Ishikawa (cell line): ENCODE measurements at regions not wholly inside any gene's neighbourhood (a gene's known extent, or its start where the extent isn't known, plus 50 kb on each side); places are given as distances from the start of the nearest gene placed in this dataset.

Experiments
- CEBPB ChIP-seq: IDR thresholded peaks from 2 replicates; pipeline ENCODE4 v1.6.1; 2012
- CREB1 ChIP-seq: IDR thresholded peaks from 2 replicates; pipeline ENCODE4 v1.6.1; 2012; ENCODE audit warnings: low read depth
- EGR1 ChIP-seq: IDR thresholded peaks from 2 replicates; pipeline ENCODE4 v1.6.1; 2012
- EP300 ChIP-seq: IDR thresholded peaks from 2 replicates; pipeline ENCODE4 v1.6.1; 2012; ENCODE audit warnings: borderline replicate concordance
- FOXM1 ChIP-seq: IDR thresholded peaks from 2 replicates; pipeline ENCODE4 v1.6.1; 2012; ENCODE audit warnings: low read depth, borderline replicate concordance
- NFIC ChIP-seq: IDR thresholded peaks from 2 replicates; pipeline ENCODE4 v1.6.1; 2012
- RAD21 ChIP-seq: IDR thresholded peaks from 2 replicates; pipeline ENCODE4 v1.6.1; 2012; ENCODE audit warnings: low read depth
- TAF1 ChIP-seq: IDR thresholded peaks from 2 replicates; pipeline ENCODE4 v1.6.1; 2012; ENCODE audit warnings: low read depth, mild to moderate bottlenecking
- TCF12 ChIP-seq: IDR thresholded peaks from 2 replicates; pipeline ENCODE4 v1.6.1; 2012; ENCODE audit warnings: low read depth
- TEAD4 ChIP-seq: IDR thresholded peaks from 2 replicates; pipeline ENCODE4 v1.6.1; 2012
- YY1 ChIP-seq: IDR thresholded peaks from 2 replicates; pipeline ENCODE4 v1.6.1; 2012; ENCODE audit warnings: low read depth
- ZBTB7A ChIP-seq: IDR thresholded peaks from 2 replicates; pipeline ENCODE4 v1.6.1; 2012; ENCODE audit warnings: low read depth
- TF ChIP-seq, protein P1 (sequence below): IDR thresholded peaks from 2 replicates; pipeline ENCODE4 v1.6.1; 2012; ENCODE audit warnings: low read depth, mild to moderate bottlenecking
- TF ChIP-seq, protein P2 (sequence below): IDR thresholded peaks from 2 replicates; pipeline ENCODE4 v1.6.1; 2012
- TF ChIP-seq, protein P3 (sequence below): IDR thresholded peaks from 2 replicates; pipeline ENCODE4 v1.6.1; 2012

DNA sequence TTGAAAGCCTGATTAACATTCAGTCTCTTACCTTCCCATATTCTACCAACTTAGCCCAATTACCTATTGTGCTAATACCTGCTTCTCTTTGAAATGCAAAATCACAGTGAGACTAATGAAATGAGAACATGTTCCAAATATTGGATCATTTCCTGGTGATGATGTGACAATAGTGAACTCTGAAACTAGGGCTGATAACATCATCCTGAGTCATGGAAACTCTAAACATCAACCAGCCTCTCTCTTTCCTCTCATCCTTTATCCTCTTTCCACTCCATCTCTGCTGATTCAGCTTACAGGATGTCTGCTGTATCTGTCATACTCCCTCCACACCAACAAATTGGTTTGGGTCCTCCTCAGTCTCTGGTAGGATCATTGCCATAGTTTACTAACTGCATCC lies 98.8 kb upstream of the NCKAP5 start:
- TF ChIP-seq FOXM1: no peak
- TF ChIP-seq, protein P1, sequence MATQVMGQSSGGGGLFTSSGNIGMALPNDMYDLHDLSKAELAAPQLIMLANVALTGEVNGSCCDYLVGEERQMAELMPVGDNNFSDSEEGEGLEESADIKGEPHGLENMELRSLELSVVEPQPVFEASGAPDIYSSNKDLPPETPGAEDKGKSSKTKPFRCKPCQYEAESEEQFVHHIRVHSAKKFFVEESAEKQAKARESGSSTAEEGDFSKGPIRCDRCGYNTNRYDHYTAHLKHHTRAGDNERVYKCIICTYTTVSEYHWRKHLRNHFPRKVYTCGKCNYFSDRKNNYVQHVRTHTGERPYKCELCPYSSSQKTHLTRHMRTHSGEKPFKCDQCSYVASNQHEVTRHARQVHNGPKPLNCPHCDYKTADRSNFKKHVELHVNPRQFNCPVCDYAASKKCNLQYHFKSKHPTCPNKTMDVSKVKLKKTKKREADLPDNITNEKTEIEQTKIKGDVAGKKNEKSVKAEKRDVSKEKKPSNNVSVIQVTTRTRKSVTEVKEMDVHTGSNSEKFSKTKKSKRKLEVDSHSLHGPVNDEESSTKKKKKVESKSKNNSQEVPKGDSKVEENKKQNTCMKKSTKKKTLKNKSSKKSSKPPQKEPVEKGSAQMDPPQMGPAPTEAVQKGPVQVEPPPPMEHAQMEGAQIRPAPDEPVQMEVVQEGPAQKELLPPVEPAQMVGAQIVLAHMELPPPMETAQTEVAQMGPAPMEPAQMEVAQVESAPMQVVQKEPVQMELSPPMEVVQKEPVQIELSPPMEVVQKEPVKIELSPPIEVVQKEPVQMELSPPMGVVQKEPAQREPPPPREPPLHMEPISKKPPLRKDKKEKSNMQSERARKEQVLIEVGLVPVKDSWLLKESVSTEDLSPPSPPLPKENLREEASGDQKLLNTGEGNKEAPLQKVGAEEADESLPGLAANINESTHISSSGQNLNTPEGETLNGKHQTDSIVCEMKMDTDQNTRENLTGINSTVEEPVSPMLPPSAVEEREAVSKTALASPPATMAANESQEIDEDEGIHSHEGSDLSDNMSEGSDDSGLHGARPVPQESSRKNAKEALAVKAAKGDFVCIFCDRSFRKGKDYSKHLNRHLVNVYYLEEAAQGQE: no peak
- TF ChIP-seq, protein P2, sequence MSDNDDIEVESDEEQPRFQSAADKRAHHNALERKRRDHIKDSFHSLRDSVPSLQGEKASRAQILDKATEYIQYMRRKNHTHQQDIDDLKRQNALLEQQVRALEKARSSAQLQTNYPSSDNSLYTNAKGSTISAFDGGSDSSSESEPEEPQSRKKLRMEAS: no peak
- TF ChIP-seq NFIC: no peak
- TF ChIP-seq CREB1: no peak
- TF ChIP-seq RAD21: no peak
- TF ChIP-seq CEBPB: no peak
- TF ChIP-seq EP300: no peak
- TF ChIP-seq YY1: no peak
- TF ChIP-seq, protein P3, sequence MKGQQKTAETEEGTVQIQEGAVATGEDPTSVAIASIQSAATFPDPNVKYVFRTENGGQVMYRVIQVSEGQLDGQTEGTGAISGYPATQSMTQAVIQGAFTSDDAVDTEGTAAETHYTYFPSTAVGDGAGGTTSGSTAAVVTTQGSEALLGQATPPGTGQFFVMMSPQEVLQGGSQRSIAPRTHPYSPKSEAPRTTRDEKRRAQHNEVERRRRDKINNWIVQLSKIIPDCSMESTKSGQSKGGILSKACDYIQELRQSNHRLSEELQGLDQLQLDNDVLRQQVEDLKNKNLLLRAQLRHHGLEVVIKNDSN: no peak
- TF ChIP-seq ZBTB7A: no peak
- no peak for TF ChIP-seq TCF12
- TF ChIP-seq TEAD4: no peak
- no peak for TF ChIP-seq TAF1
- no peak for TF ChIP-seq EGR1

DNA sequence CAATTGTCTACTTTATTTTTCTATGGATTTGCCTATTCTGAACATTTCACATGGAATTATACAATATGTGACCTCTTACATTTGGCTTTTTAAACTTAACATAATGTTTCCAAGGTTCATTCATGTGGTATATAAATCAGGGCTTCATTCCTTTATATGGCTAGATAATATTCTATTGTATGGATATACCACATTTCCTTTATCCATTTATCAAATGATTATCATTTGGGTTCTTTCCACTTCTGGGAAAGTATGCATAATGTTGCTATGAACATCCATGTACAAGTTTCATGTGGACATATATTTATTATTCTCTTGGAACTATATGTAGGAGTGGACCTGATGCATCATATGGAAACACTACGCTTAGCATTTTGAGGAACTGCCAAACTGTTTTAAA lies 99.7 kb upstream of the NCKAP5 start:
- TF ChIP-seq FOXM1 (no peak), EGR1 (no peak), RAD21 (no peak), TEAD4 (no peak), TAF1 (no peak), YY1 (no peak), TCF12 (no peak), CEBPB (no peak), EP300 (no peak), CREB1 (no peak), NFIC (no peak), ZBTB7A (no peak)
- TF ChIP-seq, protein P3: no peak
- TF ChIP-seq, protein P2: no peak
- TF ChIP-seq, protein P1: no peak

DNA sequence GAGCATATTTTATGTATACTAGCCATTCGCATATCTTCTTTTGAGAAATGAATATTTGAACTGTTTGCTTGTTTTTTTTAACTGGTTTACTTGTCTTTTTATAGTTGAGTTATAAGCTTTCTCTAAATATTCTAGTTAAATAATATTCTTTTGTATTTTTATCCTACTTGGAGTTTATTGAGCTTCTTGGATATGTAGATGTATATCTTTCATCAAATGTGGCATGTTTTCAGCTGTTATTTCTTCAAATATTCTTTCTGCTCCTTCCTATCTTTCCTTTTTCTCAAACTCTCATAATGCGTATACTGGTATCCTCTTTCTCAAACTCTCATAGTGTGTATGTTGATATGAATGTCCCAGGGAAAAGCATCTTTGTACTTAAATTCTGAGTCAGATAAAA lies 100.3 kb upstream of the NCKAP5 start:
- TF ChIP-seq NFIC: no peak
- no peak for TF ChIP-seq TEAD4
- TF ChIP-seq, protein P1: no peak
- TF ChIP-seq TCF12: no peak
- TF ChIP-seq CEBPB: no peak
- TF ChIP-seq CREB1: no peak
- no peak for TF ChIP-seq ZBTB7A
- TF ChIP-seq, protein P3: no peak
- no peak for TF ChIP-seq YY1

DNA sequence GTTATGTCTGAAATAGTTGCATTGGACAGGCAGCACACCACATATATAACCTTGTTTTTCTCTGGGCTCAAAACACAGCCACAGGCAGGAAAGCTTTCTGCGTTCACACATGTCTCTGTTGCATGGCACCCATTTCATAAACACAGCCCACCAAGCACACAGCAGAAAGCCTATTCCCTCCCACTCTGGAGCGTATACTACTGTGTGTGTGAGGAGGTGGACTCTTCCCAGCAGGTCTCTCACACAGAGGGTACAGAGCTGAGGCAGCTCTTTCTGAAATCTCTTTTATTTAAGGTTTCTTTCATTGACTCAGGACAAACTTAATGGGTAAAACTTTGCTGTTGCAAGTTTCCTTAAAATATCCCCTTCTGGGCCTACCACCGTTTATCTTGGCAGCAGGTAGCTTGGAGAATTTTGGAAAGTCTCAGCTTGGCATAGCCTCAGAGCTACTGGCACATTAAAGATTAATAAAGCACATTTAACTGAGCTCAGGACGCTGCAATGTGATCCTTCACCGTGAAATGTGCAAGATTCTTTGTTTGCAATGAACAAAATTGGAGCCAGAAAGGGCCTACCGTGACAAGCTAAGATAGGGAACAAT lies 105.1 kb upstream of the NCKAP5 start:
- TF ChIP-seq TEAD4 (no peak), TCF12 (no peak), EGR1 (no peak), ZBTB7A (no peak), EP300 (no peak), FOXM1 (no peak), CEBPB (no peak), CREB1 (no peak), TAF1 (no peak), YY1 (no peak), NFIC (no peak), RAD21 (no peak)
- TF ChIP-seq, protein P3: no peak
- TF ChIP-seq, protein P1: no peak
- TF ChIP-seq, protein P2: no peak
